ENCODE measurements at regions not wholly inside any gene's neighbourhood (a gene's known extent, or its start where the extent isn't known, plus 50 kb on each side); places are given as distances from the start of the nearest gene placed in this dataset.

DNA sequence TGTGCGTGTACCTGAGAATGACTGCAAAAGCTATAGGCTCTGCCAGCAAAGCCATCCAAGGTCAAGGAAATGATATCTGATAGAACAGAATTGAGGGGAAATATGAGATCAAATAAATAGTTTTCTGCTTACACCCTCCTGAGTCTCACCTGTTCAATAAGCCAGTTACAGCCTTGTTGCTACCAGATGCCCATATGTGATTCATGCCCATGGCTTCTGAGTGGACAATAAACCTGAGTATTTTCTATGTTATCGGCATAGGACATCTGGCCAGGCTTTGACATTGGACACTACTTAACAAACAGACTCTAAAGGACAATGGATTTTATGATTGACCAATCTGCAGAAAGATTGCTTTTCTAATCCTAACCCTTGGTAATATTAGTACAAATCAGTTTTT lies 297.9 kb downstream of the LRATD1 start:
- no peak overlapping the region for H3K27ac Mint-ChIP-seq
- no peak overlapping the region for H3K4me3 Mint-ChIP-seq
- no peaks in the 10 kb centered on the region for H3K36me3 Mint-ChIP-seq (ENCODE audit: low read depth)
- H3K27me3 Mint-ChIP-seq: peaks cover 4% of the 10 kb centered on the region
- H3K4me1 Mint-ChIP-seq (ENCODE audit: low read depth): no peaks in the 10 kb centered on the region
- DNase-seq: no peak
- no peaks in the 10 kb centered on the region for H3K9me3 Mint-ChIP-seq

DNA sequence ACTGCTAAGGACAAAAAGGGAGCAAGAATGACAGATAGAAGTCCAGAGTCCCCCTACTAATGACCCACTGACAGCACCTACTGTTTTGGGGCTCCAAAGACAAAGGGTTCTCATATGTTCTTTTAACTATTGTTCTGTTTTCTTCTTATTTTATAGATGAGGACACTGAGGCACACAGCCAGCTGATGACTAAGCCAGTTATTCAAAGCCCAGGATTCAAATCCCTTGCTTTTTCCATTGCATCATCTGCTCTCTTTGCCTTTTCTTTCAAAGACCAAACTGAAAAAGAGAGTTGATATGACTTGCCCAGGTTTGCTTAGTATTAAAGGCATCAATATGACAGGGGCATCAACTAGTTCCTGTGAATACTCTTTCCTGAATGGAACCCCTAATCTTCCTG lies 299.8 kb downstream of the LRATD1 start:
- Mint-ChIP-seq H3K27me3 (peaks cover 10% of the 10 kb centered on the region), H3K4me1 (ENCODE audit: low read depth) (no peaks in the 10 kb centered on the region), H3K36me3 (ENCODE audit: low read depth) (no peaks in the 10 kb centered on the region), H3K27ac (no peak overlapping the region), H3K9me3 (peaks cover 2% of the 10 kb centered on the region), H3K4me3 (no peak overlapping the region)
- no peak for DNase-seq

- DNase-seq: no peak
- no peak overlapping the region for H3K27ac Mint-ChIP-seq
- peaks cover 2% of the 10 kb centered on the region for H3K9me3 Mint-ChIP-seq
- H3K4me1 Mint-ChIP-seq (ENCODE audit: low read depth): no peaks in the 10 kb centered on the region
- H3K27me3 Mint-ChIP-seq: peaks cover 10% of the 10 kb centered on the region
- no peak overlapping the region for H3K4me3 Mint-ChIP-seq
- H3K36me3 Mint-ChIP-seq (ENCODE audit: low read depth): no peaks in the 10 kb centered on the region
These were observed 301.2 kb downstream of the LRATD1 start for GRCh38 chr2:14933753-14934152.

GRCh38 chr2:14936426-14936825 lies 303.9 kb downstream of the LRATD1 start:
- DNase-seq: no peak
- peaks cover 2% of the 10 kb centered on the region for H3K9me3 Mint-ChIP-seq
- no peaks in the 10 kb centered on the region for H3K4me1 Mint-ChIP-seq (ENCODE audit: low read depth)
- H3K27ac Mint-ChIP-seq: no peak overlapping the region
- H3K36me3 Mint-ChIP-seq (ENCODE audit: low read depth): no peaks in the 10 kb centered on the region
- H3K27me3 Mint-ChIP-seq: peaks cover 9% of the 10 kb centered on the region
- no peak overlapping the region for H3K4me3 Mint-ChIP-seq

DNA sequence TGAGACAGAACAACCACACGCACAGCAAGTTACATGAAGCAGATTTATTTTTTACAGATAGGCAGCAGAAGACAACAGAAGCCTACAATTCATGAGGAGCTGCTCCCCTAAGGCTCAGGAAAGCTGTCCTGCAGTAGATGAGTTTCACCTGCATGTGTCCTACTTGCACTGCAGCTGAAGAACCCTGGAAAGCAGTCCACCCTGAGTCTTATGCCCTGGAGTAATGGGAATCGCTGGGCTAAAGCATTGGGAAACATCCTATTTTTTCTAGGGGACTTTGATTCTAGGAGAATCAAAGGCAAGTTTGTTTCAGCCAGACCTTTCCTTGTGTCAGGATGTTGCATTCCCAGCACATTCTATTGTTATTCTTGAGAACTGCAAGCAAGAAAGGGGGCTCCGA lies 304.8 kb downstream of the LRATD1 start:
- Mint-ChIP-seq H3K36me3 (ENCODE audit: low read depth) (no peaks in the 10 kb centered on the region), H3K4me3 (no peak overlapping the region), H3K4me1 (ENCODE audit: low read depth) (no peaks in the 10 kb centered on the region), H3K27ac (no peak overlapping the region), H3K9me3 (peaks cover 2% of the 10 kb centered on the region), H3K27me3 (peaks cover 13% of the 10 kb centered on the region)
- no peak for DNase-seq

GRCh38 chr2:14941151-14941631 lies 308.7 kb downstream of the LRATD1 start:
- no peak overlapping the region for H3K4me3 Mint-ChIP-seq
- H3K9me3 Mint-ChIP-seq: peaks cover 8% of the 10 kb centered on the region
- H3K36me3 Mint-ChIP-seq (ENCODE audit: low read depth): no peaks in the 10 kb centered on the region
- no peak for DNase-seq
- no peaks in the 10 kb centered on the region for H3K4me1 Mint-ChIP-seq (ENCODE audit: low read depth)
- H3K27ac Mint-ChIP-seq: no peak overlapping the region
- peaks cover 9% of the 10 kb centered on the region for H3K27me3 Mint-ChIP-seq

GRCh38 chr2:14942987-14943386 lies 310.5 kb downstream of the LRATD1 start:
- Mint-ChIP-seq H3K36me3 (ENCODE audit: low read depth) (no peaks in the 10 kb centered on the region), H3K27ac (no peak overlapping the region), H3K27me3 (peaks cover 9% of the 10 kb centered on the region), H3K9me3 (peaks cover 6% of the 10 kb centered on the region), H3K4me3 (no peak overlapping the region), H3K4me1 (ENCODE audit: low read depth) (no peaks in the 10 kb centered on the region)
- no peak for DNase-seq

DNA sequence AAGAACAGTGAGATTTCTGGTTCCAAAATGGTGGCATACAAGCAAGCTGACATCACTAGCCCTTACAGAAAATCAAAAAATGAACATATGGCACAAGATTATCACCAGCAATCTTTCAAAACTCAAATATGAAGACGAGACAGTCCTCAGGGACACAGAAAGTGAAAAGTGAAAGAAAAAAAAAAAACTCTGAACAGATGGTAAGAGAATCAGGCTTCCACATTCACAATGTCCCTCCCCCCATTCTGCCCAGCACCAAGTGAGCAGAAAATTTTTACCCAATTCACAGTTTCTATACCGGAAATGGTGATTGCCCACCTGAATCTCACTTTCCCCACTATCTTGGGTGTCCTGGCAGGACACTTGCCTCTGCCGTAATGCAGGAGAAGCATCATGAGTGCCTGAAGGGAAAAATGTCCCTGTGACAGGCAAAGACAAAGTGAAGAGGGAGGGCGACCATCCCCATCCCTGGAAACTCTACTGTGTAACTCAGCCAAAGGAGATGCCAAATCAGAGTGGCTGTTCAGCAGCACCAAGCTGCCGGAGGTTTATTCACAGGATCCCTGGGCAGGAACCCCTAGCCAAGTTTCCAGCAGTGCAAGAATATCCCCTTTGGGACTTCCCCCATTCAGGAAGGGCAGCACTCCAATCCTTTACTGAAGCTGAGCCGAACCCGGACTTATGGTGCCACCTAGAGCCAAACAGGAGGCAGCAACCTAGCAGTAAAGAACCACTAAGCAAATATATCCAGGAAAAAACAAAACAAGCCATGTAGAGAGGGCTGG lies 312.2 kb downstream of the LRATD1 start:
- DNase-seq: no peak

GRCh38 chr2:14951569-14952285 lies 319.2 kb downstream of the LRATD1 start:
- Mint-ChIP-seq H3K4me1 (ENCODE audit: low read depth) (no peaks in the 10 kb centered on the region), H3K27me3 (peaks cover 8% of the 10 kb centered on the region), H3K9me3 (peaks cover 10% of the 10 kb centered on the region), H3K4me3 (no peak overlapping the region), H3K36me3 (ENCODE audit: low read depth) (no peaks in the 10 kb centered on the region), H3K27ac (no peak overlapping the region)
- no peak for DNase-seq

More for the DNA sequence above, 312.2 kb downstream of the LRATD1 start:
- H3K9me3 Mint-ChIP-seq: peaks cover 6% of the 10 kb centered on the region
- no peak overlapping the region for H3K27ac Mint-ChIP-seq
- H3K27me3 Mint-ChIP-seq: peaks cover 7% of the 10 kb centered on the region
- H3K36me3 Mint-ChIP-seq (ENCODE audit: low read depth): no peaks in the 10 kb centered on the region
- no peak overlapping the region for H3K4me3 Mint-ChIP-seq
- H3K4me1 Mint-ChIP-seq (ENCODE audit: low read depth): no peaks in the 10 kb centered on the region

DNA sequence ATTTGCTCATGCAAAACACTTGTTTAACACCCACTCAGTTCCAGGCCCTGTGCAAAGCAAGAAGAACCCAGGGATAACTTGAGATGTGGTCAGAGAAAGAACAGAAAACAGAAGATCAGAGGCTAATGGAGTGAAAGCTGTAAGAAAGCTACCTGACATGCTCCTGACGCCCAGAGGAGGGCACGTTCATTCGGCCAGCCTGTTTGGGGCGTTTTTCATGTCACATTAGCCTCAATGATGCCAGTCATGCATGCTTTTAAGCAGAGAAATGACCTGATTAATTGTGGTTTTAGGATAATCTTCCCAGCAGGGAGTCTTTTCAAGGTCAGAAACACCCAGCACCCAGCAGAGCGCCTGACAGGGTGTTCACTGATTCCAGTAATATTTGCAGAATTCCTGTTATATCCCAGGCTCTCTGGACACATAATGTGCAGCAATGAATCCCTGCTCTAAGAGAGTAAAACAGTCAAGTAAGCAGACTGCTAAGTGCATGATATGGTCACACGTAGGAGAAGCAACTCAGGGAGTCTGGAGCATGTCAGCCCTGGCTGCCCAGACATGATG lies 320.0 kb downstream of the LRATD1 start:
- Mint-ChIP-seq H3K27me3 (peaks cover 8% of the 10 kb centered on the region), H3K27ac (no peak overlapping the region), H3K4me3 (no peak overlapping the region), H3K9me3 (peaks cover 11% of the 10 kb centered on the region), H3K36me3 (ENCODE audit: low read depth) (no peaks in the 10 kb centered on the region), H3K4me1 (ENCODE audit: low read depth) (no peaks in the 10 kb centered on the region)
- no peak for DNase-seq

GRCh38 chr2:14960686-14961324 lies 328.3 kb downstream of the LRATD1 start:
- DNase-seq: no peak
- no peak overlapping the region for H3K27ac Mint-ChIP-seq
- H3K36me3 Mint-ChIP-seq (ENCODE audit: low read depth): no peaks in the 10 kb centered on the region
- H3K27me3 Mint-ChIP-seq: peaks cover 2% of the 10 kb centered on the region
- H3K9me3 Mint-ChIP-seq: peaks cover 9% of the 10 kb centered on the region
- H3K4me1 Mint-ChIP-seq (ENCODE audit: low read depth): no peaks in the 10 kb centered on the region
- H3K4me3 Mint-ChIP-seq: no peak overlapping the region

DNA sequence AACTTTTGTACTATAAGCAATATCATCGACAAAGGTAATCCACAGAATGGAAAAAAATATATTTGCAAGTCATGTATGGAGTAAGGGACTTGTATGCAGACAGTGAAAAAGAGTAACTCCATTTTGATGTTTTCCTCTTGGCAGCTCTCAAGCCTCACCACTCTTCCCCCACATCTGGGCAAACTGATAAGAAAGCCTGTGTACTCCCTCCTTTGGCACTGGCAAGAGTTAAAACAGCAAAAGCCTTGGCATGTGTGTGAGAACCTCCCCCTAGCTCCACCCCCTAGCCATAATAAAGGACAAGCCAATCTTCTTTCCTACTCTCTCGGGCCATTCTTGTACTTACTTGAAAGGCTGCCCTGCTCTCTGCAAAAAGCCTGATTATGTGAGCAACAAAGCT lies 335.2 kb downstream of the LRATD1 start:
- peaks cover 3% of the 10 kb centered on the region for H3K27me3 Mint-ChIP-seq
- H3K4me1 Mint-ChIP-seq (ENCODE audit: low read depth): no peaks in the 10 kb centered on the region
- DNase-seq: no peak
- H3K36me3 Mint-ChIP-seq (ENCODE audit: low read depth): no peaks in the 10 kb centered on the region
- H3K27ac Mint-ChIP-seq: no peak overlapping the region
- H3K4me3 Mint-ChIP-seq: no peak overlapping the region
- peaks cover 3% of the 10 kb centered on the region for H3K9me3 Mint-ChIP-seq

DNA sequence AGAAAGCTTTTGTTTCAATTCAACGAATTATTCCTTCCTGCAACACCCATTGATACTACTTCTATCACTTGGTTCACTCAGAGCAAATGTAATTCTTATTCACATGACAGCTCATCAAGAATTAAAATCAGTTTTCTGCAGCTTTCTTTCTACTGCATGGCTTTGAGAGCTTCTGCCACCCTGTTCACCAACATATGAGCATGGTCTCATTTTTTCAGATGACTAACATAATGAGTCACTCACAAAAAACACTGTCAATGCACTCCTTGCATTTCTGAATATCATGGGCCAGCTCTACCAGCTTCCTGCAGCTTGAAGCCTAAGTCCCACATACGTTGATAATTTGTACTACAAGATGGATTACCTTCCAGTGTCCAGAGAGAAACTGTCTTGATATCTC lies 342.9 kb downstream of the LRATD1 start:
- H3K27ac Mint-ChIP-seq: no peak overlapping the region
- peaks cover 5% of the 10 kb centered on the region for H3K27me3 Mint-ChIP-seq
- no peak overlapping the region for H3K4me3 Mint-ChIP-seq
- no peaks in the 10 kb centered on the region for H3K36me3 Mint-ChIP-seq (ENCODE audit: low read depth)
- H3K9me3 Mint-ChIP-seq: peaks cover 3% of the 10 kb centered on the region
- H3K4me1 Mint-ChIP-seq (ENCODE audit: low read depth): peaks cover 5% of the 10 kb centered on the region
- no peak for DNase-seq

DNA sequence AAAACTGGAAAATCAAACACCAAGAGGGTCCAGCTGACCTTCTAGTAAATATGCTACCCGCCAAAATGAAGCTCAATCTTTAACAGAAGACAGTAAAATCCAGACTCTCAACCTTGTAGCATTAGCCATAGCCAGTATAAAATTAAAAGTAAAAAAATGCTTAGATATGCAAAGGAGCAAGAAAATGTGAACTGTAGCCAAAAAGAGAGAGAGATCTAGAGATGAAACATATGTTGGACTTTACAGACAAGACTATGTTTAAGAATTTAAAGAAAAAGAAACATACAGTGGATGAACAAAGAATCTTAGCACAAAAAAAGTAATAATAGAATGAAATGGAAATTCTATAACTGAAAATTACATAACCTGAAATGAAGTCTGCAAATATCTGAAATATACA lies 344.5 kb downstream of the LRATD1 start:
- Mint-ChIP-seq H3K27ac (no peak overlapping the region), H3K27me3 (peaks cover 6% of the 10 kb centered on the region), H3K4me1 (ENCODE audit: low read depth) (peaks cover 5% of the 10 kb centered on the region), H3K36me3 (ENCODE audit: low read depth) (no peaks in the 10 kb centered on the region), H3K4me3 (no peak overlapping the region), H3K9me3 (peaks cover 1% of the 10 kb centered on the region)
- DNase-seq: no peak

Data from activated T-cell treated with anti-CD3 and anti-CD28 coated beads, Interleukin-2, amount 50 U/mL, for 24 hours (primary cell).